Activated CD8-positive, alpha-beta T cell treated with anti-CD3 and anti-CD28 coated beads for 36 hours (primary cell): ENCODE measurements at regions not wholly inside any gene's neighbourhood (a gene's known extent, or its start where the extent isn't known, plus 50 kb on each side); places are given as distances from the start of the nearest gene placed in this dataset.

Experiments used
- ATAC-seq: fragments of 200-7000 bp; cut with Tn5 transposase; one replicate; pipeline ENCODE4 v1.10.0; 2021; ENCODE audit warnings: mild to moderate bottlenecking, moderate library complexity
- CTCF ChIA-PET: fragments of 350-600 bp; sonication (Branson Sonifier 250); formaldehyde crosslinking; loops from one replicate; lab custom pipeline; 2021; ENCODE audit warnings: antibody characterized with exemption; lab: Charles Lee
- POLR2A ChIA-PET: fragments of 350-600 bp; sonication (Branson Sonifier 250); formaldehyde crosslinking; loops from one replicate; lab custom pipeline; 2021; ENCODE audit warnings: antibody characterized with exemption; lab: Charles Lee
- DNase-seq: peaks from one replicate; pipeline ENCODE4 v3.0.0-alpha.2; 2020
- H3K27ac Mint-ChIP-seq: one replicate; pipeline ENCODE4 v1.8.0; 2021; ENCODE audit warnings: mild to moderate bottlenecking, mixed read lengths
- H3K27me3 Mint-ChIP-seq: one replicate; pipeline ENCODE4 v1.8.0; 2021; ENCODE audit warnings: mixed read lengths
- H3K36me3 Mint-ChIP-seq: one replicate; pipeline ENCODE4 v1.8.0; 2021; ENCODE audit warnings: low read depth, mixed read lengths
- H3K4me1 Mint-ChIP-seq: one replicate; pipeline ENCODE4 v1.8.0; 2021; ENCODE audit warnings: low read depth, mixed read lengths
- H3K4me3 Mint-ChIP-seq: one replicate; pipeline ENCODE4 v1.8.0; 2021; ENCODE audit warnings: mild to moderate bottlenecking, moderate library complexity, mixed read lengths
- H3K9me3 Mint-ChIP-seq: one replicate; pipeline ENCODE4 v1.8.0; 2021; ENCODE audit warnings: mixed read lengths
- CTCF ChIP-seq: fragments of 200-600 bp; IDR thresholded peaks from one replicate; pipeline ENCODE4 v1.8.0; 2022; ENCODE audit warnings: antibody characterized with exemption, mild to moderate bottlenecking
- intact Hi-C: fragments of 100-400 bp; cut with micrococcal nuclease; formaldehyde crosslinking; loops from one replicate; pipeline ENCODE4 v1.10.0; 2022

DNA sequence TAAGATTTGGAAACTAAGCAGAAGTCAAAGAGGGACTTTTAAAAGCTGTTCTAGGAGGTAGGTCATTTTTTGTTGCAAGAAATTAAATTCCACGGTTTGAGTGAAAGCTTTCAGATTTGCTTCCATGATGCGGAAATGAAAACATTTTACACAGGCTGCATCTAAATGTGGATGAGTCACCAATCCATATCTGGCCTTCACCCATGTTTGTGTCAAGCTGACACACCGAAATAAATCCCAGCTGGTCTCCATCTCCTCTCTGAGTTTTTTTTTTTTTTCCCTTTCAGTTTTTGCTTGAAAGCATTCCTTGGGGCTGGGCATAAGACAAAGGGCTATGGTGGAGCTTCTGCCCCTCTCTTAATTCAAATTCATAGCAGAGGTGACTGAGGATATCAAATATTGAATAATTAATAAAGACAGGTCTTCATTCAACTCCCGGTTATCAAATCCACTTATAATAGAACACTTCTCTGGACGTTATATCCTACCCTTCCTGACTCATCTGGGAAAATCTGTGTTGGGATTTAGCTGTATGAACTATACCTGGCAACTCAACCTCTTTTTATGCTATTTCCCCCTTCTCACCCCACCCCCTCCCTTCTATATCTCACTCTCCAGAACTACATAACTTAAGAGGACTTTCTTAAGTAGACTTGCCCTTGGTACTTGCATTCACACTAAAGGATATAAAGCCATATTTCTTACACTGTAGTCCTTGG lies 558.3 kb upstream of the GCFC2 start:
- Mint-ChIP-seq H3K9me3 (peaks cover 4% of the 10 kb centered on the region), H3K36me3 (no peaks in the 10 kb centered on the region), H3K4me3 (no peak overlapping the region), H3K27me3 (no peaks in the 10 kb centered on the region), H3K4me1 (no peaks in the 10 kb centered on the region), H3K27ac (no peak overlapping the region)
- POLR2A ChIA-PET, result no interaction called here
- ATAC-seq (no peak), DNase-seq (no peak)
- no peak for TF ChIP-seq CTCF
- CTCF ChIA-PET, result no interaction called here
- intact Hi-C loops, result no loop called here

- Mint-ChIP-seq H3K27me3 (no peaks in the 10 kb centered on the region), H3K36me3 (no peaks in the 10 kb centered on the region), H3K27ac (no peak overlapping the region), H3K4me1 (no peaks in the 10 kb centered on the region), H3K9me3 (peaks cover 4% of the 10 kb centered on the region), H3K4me3 (no peak overlapping the region)
- intact Hi-C loops, result no loop called here
- POLR2A ChIA-PET, result no interaction called here
- no peak for TF ChIP-seq CTCF
- ATAC-seq (no peak), DNase-seq (no peak)
- CTCF ChIA-PET, result no interaction called here
Observed at GRCh38 chr2:76268484-76268883, 557.8 kb upstream of the GCFC2 start.

DNA sequence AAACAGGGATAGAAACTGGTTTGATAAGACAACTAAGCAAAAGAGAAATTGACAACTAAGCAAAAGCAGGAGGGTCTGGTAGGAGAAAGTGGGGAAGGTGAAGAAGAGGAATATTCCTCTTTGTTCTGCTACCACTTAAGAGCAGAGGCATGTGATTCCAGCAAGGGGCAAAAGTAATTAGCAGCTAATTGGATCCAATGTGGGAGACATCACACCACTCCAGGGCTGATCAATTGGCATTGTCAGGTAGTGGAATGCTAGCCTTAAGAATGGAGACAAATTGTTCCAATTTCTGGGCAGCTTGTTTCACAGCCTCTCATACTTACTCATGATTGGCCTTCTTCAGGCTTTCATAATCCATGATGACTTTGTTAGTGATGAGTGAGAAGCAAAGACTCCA lies 547.1 kb upstream of the GCFC2 start:
- no peaks in the 10 kb centered on the region for H3K36me3 Mint-ChIP-seq
- DNase-seq (no peak), ATAC-seq (no peak)
- H3K9me3 Mint-ChIP-seq, result no peaks in the 10 kb centered on the region
- no peaks in the 10 kb centered on the region for H3K4me1 Mint-ChIP-seq
- H3K4me3 Mint-ChIP-seq, result no peak overlapping the region
- CTCF ChIA-PET, result no interaction called here
- H3K27ac Mint-ChIP-seq, result no peak overlapping the region
- TF ChIP-seq CTCF, result no peak
- no peaks in the 10 kb centered on the region for H3K27me3 Mint-ChIP-seq
- POLR2A ChIA-PET, result no interaction called here
- intact Hi-C loops, result no loop called here

DNA sequence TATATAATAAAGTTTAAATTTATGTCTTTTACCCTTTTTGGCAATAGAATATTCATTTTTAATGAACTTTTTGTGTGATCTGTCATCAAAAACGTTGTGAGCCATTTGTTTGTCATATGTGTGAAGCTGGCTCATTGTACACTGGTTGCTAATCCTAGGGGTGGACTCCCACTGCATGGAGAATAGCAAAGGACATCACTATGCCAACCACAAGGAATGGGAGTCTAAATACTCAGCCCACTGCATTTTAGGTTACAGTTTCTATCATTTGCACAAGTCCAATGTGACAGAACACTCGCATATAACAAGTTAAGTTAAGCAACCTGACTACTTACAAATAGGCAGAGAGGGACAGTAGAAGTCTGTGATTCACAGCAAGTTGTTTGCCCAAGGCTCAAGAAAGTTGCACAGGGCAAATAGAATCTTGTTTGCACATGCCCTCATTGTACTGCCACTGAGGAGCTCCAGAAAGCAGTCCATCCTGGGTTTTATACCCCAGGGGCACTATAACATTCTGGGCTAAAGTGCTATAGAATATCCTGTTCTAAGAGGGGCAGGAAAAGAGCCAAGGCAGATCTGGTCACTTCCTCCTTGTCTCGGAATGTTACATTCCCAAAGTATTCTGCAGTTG lies 545.9 kb upstream of the GCFC2 start:
- no peak overlapping the region for H3K4me3 Mint-ChIP-seq

More for the DNA sequence above, 545.9 kb upstream of the GCFC2 start:
- no peak for DNase-seq
- Mint-ChIP-seq H3K4me1 (no peaks in the 10 kb centered on the region), H3K9me3 (no peaks in the 10 kb centered on the region), H3K36me3 (no peaks in the 10 kb centered on the region), H3K27ac (no peak overlapping the region), H3K27me3 (no peaks in the 10 kb centered on the region)
- POLR2A ChIA-PET, result no interaction called here
- ATAC-seq, result no peak
- TF ChIP-seq CTCF, result no peak
- CTCF ChIA-PET, result no interaction called here
- intact Hi-C loops, result no loop called here
